NOMO-1 treated with dmso at 0.1 percent for 144 hours (cell line): ENCODE measurements at regions not wholly inside any gene's neighbourhood (a gene's known extent, or its start where the extent isn't known, plus 50 kb on each side); places are given as distances from the start of the nearest gene placed in this dataset.

Experiments
- DNase-seq: peaks from one replicate; lab custom pipeline; 2025; ENCODE audit not compliant: unreplicated experiment; lab: John Stamatoyannopoulos, UW

GRCh38 chr5:107265193-107265592 is 405.5 kb downstream of the EFNA5 start:
- DNase-seq: no peak

DNA sequence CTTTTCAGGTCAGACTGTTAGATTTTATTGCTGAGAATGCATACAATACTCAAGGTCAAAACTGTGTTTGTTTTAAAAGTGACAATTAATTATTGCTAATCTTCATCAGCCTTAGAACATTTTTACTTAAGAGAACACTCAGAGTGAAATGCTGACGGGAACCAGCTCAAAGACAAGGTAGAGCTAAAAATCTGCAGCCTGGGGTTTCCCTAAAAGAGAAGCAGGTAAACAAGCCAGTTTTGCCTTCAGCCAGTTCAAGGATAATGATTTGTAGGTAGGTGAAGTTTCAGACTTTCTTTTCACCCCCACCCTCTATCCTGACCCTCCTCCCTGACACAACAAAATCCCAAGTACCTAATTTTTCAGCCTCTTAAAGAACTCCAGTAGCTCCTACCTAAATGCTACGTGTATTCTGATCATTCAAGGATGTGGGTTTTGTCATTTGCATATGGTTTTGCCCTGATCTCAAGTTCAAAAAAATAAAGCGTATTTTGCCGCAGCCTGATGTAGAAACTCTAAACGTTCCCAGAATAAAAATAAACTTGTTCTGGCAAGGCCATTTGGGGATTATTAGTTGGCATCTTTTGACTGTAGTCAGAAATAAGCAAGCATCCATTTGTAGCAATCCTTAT is 407.2 kb downstream of the EFNA5 start:
- DNase-seq: no peak

GRCh38 chr5:107257885-107258520 is 412.7 kb downstream of the EFNA5 start:
- DNase-seq: no peak

- DNase-seq: no peak
These were observed 415.9 kb downstream of the EFNA5 start for GRCh38 chr5:107254902-107255234.

DNA sequence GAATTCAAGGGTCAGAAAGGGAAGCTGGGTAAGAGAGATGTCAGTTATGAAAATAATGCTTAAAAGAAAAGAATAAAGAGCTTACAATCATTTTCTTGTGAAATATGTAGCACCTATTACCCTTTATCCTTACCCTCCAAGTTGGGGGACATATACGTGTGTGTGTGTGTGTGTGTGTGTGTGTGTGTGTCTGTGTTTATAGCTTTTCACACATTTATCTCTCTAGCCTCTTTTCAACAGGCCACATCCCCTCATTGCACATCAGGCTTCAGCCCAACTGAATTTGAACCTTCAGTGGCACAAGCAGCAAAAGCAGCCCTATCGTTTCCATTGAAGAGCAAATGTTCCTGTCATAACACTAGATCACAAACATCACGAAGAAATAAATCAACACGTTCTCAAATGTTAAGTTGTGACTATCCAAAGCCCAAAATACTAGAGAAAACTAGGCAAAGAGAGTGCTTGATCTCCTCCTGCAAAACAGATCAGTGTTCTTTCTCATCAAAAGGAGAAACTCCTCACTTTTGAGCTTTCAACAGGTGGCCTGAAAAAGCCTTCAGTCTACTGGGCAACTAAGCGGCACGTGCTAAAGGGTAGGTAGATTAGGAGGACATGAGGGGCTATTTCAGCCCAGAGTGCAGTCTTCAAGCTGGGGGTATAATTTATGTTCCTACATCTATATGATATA is 416.4 kb downstream of the EFNA5 start:
- DNase-seq: no peak

DNA sequence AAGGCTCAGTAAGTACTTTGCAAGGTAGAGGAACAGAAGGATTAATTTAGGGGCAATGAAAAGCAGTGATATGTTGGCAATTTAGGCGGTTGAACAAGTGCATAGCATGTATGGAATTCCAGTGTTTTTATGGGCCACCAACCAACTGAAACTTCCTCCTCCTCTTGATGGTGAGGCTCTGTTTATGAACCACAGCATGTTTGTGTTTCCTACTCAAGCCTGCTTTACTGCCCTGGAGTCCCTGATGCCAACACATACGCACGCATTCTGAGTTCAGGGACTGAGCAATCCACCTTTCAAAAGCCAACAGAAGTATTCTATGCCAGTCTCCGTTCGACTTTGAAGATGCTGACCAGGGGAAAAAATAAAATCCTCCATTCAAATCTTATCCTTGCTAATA is 417.5 kb downstream of the EFNA5 start:
- no peak for DNase-seq

GRCh38 chr5:107251151-107251550 is 419.6 kb downstream of the EFNA5 start:
- DNase-seq: no peak

- DNase-seq: no peak
These were observed 422.6 kb downstream of the EFNA5 start for GRCh38 chr5:107248066-107248695.

GRCh38 chr5:107247427-107247826 is 423.3 kb downstream of the EFNA5 start:
- DNase-seq: no peak

DNA sequence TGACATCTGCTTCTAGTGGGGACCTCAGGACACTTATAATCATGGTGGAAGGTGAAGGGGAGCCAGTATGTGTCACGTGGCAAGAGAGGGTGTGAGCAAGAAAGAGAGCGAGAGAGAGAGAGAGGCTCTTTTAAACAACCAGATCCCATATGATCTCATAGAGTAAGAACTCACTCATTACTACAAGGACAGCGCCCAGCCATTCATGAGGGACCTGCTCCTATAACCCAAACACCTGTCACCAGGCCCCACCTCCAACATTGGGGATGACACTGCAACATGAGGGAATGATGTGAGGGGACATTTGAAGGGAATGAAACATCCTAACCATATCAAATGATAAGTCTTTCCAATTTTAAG is 427.5 kb downstream of the EFNA5 start:
- no peak for DNase-seq

DNA sequence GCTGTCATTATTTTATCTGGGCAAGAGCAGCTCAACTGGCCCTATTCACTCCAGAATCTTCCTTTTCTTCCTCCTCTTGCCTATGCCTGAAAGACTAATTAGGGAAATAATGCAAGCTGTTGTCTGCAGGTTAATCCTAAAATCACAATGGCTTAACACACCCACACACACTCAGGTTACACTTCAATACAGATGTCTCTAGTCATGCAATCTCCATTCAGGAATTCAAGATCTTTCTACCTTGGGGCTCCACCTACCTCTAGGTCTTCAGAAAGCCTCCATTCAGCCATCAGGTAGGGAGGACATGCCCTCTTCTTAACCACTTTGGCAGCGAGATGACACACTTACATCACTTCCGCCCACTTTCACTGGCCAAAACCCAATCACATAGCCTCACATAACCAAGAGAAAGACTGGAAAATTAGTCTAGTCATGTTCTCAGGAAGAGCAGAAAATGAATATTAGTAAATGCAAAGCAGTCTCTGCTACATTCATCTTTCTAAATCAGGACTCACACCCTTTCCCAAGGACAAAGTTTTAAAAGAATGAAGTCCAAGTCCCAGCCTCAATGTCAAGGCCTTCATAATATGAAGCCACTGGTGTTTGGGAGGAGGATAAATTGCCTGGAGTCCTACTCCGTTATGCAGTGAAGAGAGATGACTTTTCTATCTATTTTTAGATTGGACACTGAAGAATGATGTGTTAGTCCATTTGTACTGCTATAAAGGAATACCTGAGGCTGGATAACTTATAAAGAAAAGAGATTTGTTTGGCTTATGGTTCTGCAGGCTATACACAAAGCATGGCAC is 428.1 kb downstream of the EFNA5 start:
- DNase-seq: no peak

- no peak for DNase-seq
These were observed 428.9 kb downstream of the EFNA5 start for GRCh38 chr5:107241841-107242240.

- DNase-seq: no peak
These were observed 435.6 kb downstream of the EFNA5 start for GRCh38 chr5:107235167-107235566.

- no peak for DNase-seq
These were observed 437.9 kb downstream of the EFNA5 start for GRCh38 chr5:107232788-107233187.

GRCh38 chr5:107232293-107232692 is 438.4 kb downstream of the EFNA5 start:
- DNase-seq: no peak

DNA sequence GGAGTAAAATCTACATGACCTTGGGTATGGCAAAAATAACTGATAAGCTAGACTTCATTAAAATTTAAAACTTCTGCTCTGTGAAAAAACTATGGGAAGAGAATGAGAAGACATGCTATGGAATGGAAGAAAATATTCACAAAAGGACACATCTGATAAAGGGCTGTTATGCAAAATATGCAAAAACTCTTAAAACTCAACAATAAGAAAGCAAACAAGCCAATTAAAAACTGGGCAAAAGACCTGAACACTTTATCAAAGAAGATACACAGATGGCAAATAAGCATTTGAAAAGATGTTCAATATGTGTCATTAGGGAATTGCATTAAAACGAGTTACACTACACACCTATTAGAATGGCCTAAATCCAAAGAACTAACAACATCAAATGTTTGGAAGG is 439.5 kb downstream of the EFNA5 start:
- DNase-seq: no peak

- DNase-seq: no peak
These were observed 440.4 kb downstream of the EFNA5 start for GRCh38 chr5:107230367-107230766.

GRCh38 chr5:107228226-107228625 is 442.5 kb downstream of the EFNA5 start:
- no peak for DNase-seq

GRCh38 chr5:107224272-107224671 is 446.5 kb downstream of the EFNA5 start:
- DNase-seq: no peak

DNA sequence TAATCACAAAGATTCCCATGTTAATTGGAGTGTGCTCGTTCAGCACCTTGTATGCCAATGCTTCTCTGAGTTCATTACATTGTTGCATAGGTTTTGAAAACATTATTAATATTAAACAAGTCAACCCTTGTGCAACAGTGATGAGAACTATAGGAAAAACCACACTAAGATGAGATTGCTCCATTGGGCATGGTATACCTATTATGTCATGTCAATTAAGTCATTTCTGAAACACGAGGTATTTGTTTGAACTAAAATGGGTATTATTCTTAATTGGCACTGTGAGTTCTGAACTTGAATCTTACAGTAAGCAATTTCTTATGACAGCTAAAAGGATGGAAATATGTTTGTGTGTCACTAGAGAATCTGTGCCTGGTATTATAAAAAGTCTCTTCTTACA is 447.7 kb downstream of the EFNA5 start:
- DNase-seq: no peak

GRCh38 chr5:107219993-107220392 is 450.7 kb downstream of the EFNA5 start:
- no peak for DNase-seq
